ENCODE measurements at regions not wholly inside any gene's neighbourhood (a gene's known extent, or its start where the extent isn't known, plus 50 kb on each side); places are given as distances from the start of the nearest gene placed in this dataset.

GRCh38 chr3:30263925-30264313, 342.5 kb upstream of the TGFBR2 start:
- Histone ChIP-seq H3K9ac (ENCODE audit: low read length) (no peak overlapping the region), H4K5ac (ENCODE audit: low read length) (no peak overlapping the region), H3K18ac (ENCODE audit: low read length) (no peak overlapping the region), H2BK15ac (replicated peaks; ENCODE audit: low read depth) (no peak overlapping the region), H2AK5ac (ENCODE audit: low read length) (no peak overlapping the region), H3K4me1 (ENCODE audit: control insufficient read depth, low read depth, low read length) (no peaks in the 10 kb centered on the region), H3K4me2 (ENCODE audit: low read length) (no peak overlapping the region), H3K27me3 (ENCODE audit: insufficient read depth, low read length, poor library complexity) (no peaks in the 10 kb centered on the region), H3K36me3 (ENCODE audit: control insufficient read depth, insufficient read depth, low read length) (no peaks in the 10 kb centered on the region), H2BK120ac (ENCODE audit: low read depth, low read length) (no peak overlapping the region), H2BK5ac (ENCODE audit: low read length) (no peak overlapping the region), H3K79me2 (ENCODE audit: control insufficient read depth, insufficient read depth, low read length) (no peaks in the 10 kb centered on the region), H3K79me1 (ENCODE audit: low read length) (no peaks in the 10 kb centered on the region), H3K56ac (ENCODE audit: low read length) (no peak overlapping the region), H4K8ac (ENCODE audit: low read depth, low read length) (no peak overlapping the region), H3K27ac (ENCODE audit: low read depth, low read length) (no peak overlapping the region), H3K23ac (ENCODE audit: low read length) (no peak overlapping the region), H3K4ac (ENCODE audit: low read depth, low read length) (no peak overlapping the region), H3K4me3 (ENCODE audit: low read length) (no peak overlapping the region)
- no CpG with 5 or more reads among the region's 4 CpGs for WGBS (ENCODE audit: extremely low coverage, insufficient coverage, low lambda C conversion rate)
- no peak for DNase-seq

GRCh38 chr3:30266524-30266923, 339.9 kb upstream of the TGFBR2 start:
- Histone ChIP-seq H3K27ac (ENCODE audit: low read depth, low read length) (no peak overlapping the region), H3K23ac (ENCODE audit: low read length) (no peak overlapping the region), H3K79me2 (ENCODE audit: control insufficient read depth, insufficient read depth, low read length) (no peaks in the 10 kb centered on the region), H2AK5ac (ENCODE audit: low read length) (no peak overlapping the region), H3K4me1 (ENCODE audit: control insufficient read depth, low read depth, low read length) (no peaks in the 10 kb centered on the region), H2BK120ac (ENCODE audit: low read depth, low read length) (no peak overlapping the region), H3K4ac (ENCODE audit: low read depth, low read length) (no peak overlapping the region), H4K8ac (ENCODE audit: low read depth, low read length) (no peak overlapping the region), H3K56ac (ENCODE audit: low read length) (no peak overlapping the region), H3K27me3 (ENCODE audit: insufficient read depth, low read length, poor library complexity) (no peaks in the 10 kb centered on the region), H2BK15ac (replicated peaks; ENCODE audit: low read depth) (no peak overlapping the region), H3K4me3 (ENCODE audit: low read length) (no peak overlapping the region), H3K79me1 (ENCODE audit: low read length) (no peaks in the 10 kb centered on the region), H3K36me3 (ENCODE audit: control insufficient read depth, insufficient read depth, low read length) (no peaks in the 10 kb centered on the region), H3K4me2 (ENCODE audit: low read length) (no peak overlapping the region), H2BK5ac (ENCODE audit: low read length) (no peak overlapping the region), H4K5ac (ENCODE audit: low read length) (no peak overlapping the region), H3K9ac (ENCODE audit: low read length) (no peak overlapping the region), H3K18ac (ENCODE audit: low read length) (no peak overlapping the region)
- WGBS (ENCODE audit: extremely low coverage, insufficient coverage, low lambda C conversion rate) = no CpG with 5 or more reads among the region's 2 CpGs
- no peak for DNase-seq

GRCh38 chr3:30268288-30268687, 338.1 kb upstream of the TGFBR2 start:
- Histone ChIP-seq H3K56ac (ENCODE audit: low read length) (no peak overlapping the region), H3K27ac (ENCODE audit: low read depth, low read length) (no peak overlapping the region), H3K4me1 (ENCODE audit: control insufficient read depth, low read depth, low read length) (no peaks in the 10 kb centered on the region), H2BK15ac (replicated peaks; ENCODE audit: low read depth) (no peak overlapping the region), H3K9ac (ENCODE audit: low read length) (no peak overlapping the region), H3K4ac (ENCODE audit: low read depth, low read length) (no peak overlapping the region), H2AK5ac (ENCODE audit: low read length) (no peak overlapping the region), H3K23ac (ENCODE audit: low read length) (no peak overlapping the region), H3K79me2 (ENCODE audit: control insufficient read depth, insufficient read depth, low read length) (no peaks in the 10 kb centered on the region), H3K4me2 (ENCODE audit: low read length) (no peak overlapping the region), H3K27me3 (ENCODE audit: insufficient read depth, low read length, poor library complexity) (no peaks in the 10 kb centered on the region), H3K79me1 (ENCODE audit: low read length) (no peaks in the 10 kb centered on the region), H4K5ac (ENCODE audit: low read length) (no peak overlapping the region), H3K4me3 (ENCODE audit: low read length) (no peak overlapping the region), H3K18ac (ENCODE audit: low read length) (no peak overlapping the region), H2BK5ac (ENCODE audit: low read length) (no peak overlapping the region), H2BK120ac (ENCODE audit: low read depth, low read length) (no peak overlapping the region), H3K36me3 (ENCODE audit: control insufficient read depth, insufficient read depth, low read length) (no peaks in the 10 kb centered on the region), H4K8ac (ENCODE audit: low read depth, low read length) (no peak overlapping the region)
- no peak for DNase-seq
- WGBS (ENCODE audit: extremely low coverage, insufficient coverage, low lambda C conversion rate) = no CpG with 5 or more reads among the region's 4 CpGs

GRCh38 chr3:30269751-30270445, 336.5 kb upstream of the TGFBR2 start:
- no peaks in the 10 kb centered on the region for H3K79me2 ChIP-seq (ENCODE audit: control insufficient read depth, insufficient read depth, low read length)
- no peak overlapping the region for H4K8ac ChIP-seq (ENCODE audit: low read depth, low read length)
- H3K4me1 ChIP-seq (ENCODE audit: control insufficient read depth, low read depth, low read length) = no peaks in the 10 kb centered on the region
- no peak overlapping the region for H3K9ac ChIP-seq (ENCODE audit: low read length)
- no peak overlapping the region for H3K18ac ChIP-seq (ENCODE audit: low read length)
- no peak overlapping the region for H3K27ac ChIP-seq (ENCODE audit: low read depth, low read length)
- no peak overlapping the region for H2BK5ac ChIP-seq (ENCODE audit: low read length)
- H4K5ac ChIP-seq (ENCODE audit: low read length) = no peak overlapping the region
- no peak overlapping the region for H3K4me3 ChIP-seq (ENCODE audit: low read length)
- no peak overlapping the region for H2BK15ac ChIP-seq (replicated peaks; ENCODE audit: low read depth)
- no CpG with 5 or more reads among the region's 10 CpGs for WGBS (ENCODE audit: extremely low coverage, insufficient coverage, low lambda C conversion rate)
- no peak overlapping the region for H3K23ac ChIP-seq (ENCODE audit: low read length)
- no peak overlapping the region for H2BK120ac ChIP-seq (ENCODE audit: low read depth, low read length)
- H3K36me3 ChIP-seq (ENCODE audit: control insufficient read depth, insufficient read depth, low read length) = no peaks in the 10 kb centered on the region
- no peaks in the 10 kb centered on the region for H3K27me3 ChIP-seq (ENCODE audit: insufficient read depth, low read length, poor library complexity)
- no peak overlapping the region for H3K56ac ChIP-seq (ENCODE audit: low read length)
- DNase-seq = no peak
- H3K4me2 ChIP-seq (ENCODE audit: low read length) = no peak overlapping the region
- H3K79me1 ChIP-seq (ENCODE audit: low read length) = no peaks in the 10 kb centered on the region
- no peak overlapping the region for H2AK5ac ChIP-seq (ENCODE audit: low read length)
- no peak overlapping the region for H3K4ac ChIP-seq (ENCODE audit: low read depth, low read length)

- no peak overlapping the region for H4K5ac ChIP-seq (ENCODE audit: low read length)
- H4K8ac ChIP-seq (ENCODE audit: low read depth, low read length) = no peak overlapping the region
- H2BK15ac ChIP-seq (replicated peaks; ENCODE audit: low read depth) = no peak overlapping the region
- no peak overlapping the region for H3K4me3 ChIP-seq (ENCODE audit: low read length)
- no peak overlapping the region for H3K56ac ChIP-seq (ENCODE audit: low read length)
- no peaks in the 10 kb centered on the region for H3K36me3 ChIP-seq (ENCODE audit: control insufficient read depth, insufficient read depth, low read length)
- no CpG with 5 or more reads among the region's 3 CpGs for WGBS (ENCODE audit: extremely low coverage, insufficient coverage, low lambda C conversion rate)
- no peak overlapping the region for H2BK120ac ChIP-seq (ENCODE audit: low read depth, low read length)
- no peak overlapping the region for H3K4me2 ChIP-seq (ENCODE audit: low read length)
- H3K79me2 ChIP-seq (ENCODE audit: control insufficient read depth, insufficient read depth, low read length) = no peaks in the 10 kb centered on the region
- H3K4me1 ChIP-seq (ENCODE audit: control insufficient read depth, low read depth, low read length) = no peaks in the 10 kb centered on the region
- no peak overlapping the region for H3K18ac ChIP-seq (ENCODE audit: low read length)
- no peak overlapping the region for H3K23ac ChIP-seq (ENCODE audit: low read length)
- H3K27ac ChIP-seq (ENCODE audit: low read depth, low read length) = no peak overlapping the region
- H3K4ac ChIP-seq (ENCODE audit: low read depth, low read length) = no peak overlapping the region
- no peaks in the 10 kb centered on the region for H3K79me1 ChIP-seq (ENCODE audit: low read length)
- H2BK5ac ChIP-seq (ENCODE audit: low read length) = no peak overlapping the region
- no peaks in the 10 kb centered on the region for H3K27me3 ChIP-seq (ENCODE audit: insufficient read depth, low read length, poor library complexity)
- H3K9ac ChIP-seq (ENCODE audit: low read length) = no peak overlapping the region
- no peak overlapping the region for H2AK5ac ChIP-seq (ENCODE audit: low read length)
- DNase-seq = no peak
These were observed 334.6 kb upstream of the TGFBR2 start for GRCh38 chr3:30271781-30272180.

All from mesendoderm (in vitro differentiated cells).